SH-SY5Y (cell line): ENCODE measurements at regions not wholly inside any gene's neighbourhood (a gene's known extent, or its start where the extent isn't known, plus 50 kb on each side); places are given as distances from the start of the nearest gene placed in this dataset.

Experiments
- GATA2 ChIP-seq: IDR thresholded peaks from 2 replicates; pipeline ENCODE4 v1.6.1; 2011; ENCODE audit warnings: mild to moderate bottlenecking, low read depth, low read length
- GATA3 ChIP-seq: IDR thresholded peaks from 2 replicates; pipeline ENCODE4 v1.6.1; 2011; ENCODE audit warnings: low read depth, mild to moderate bottlenecking, low read length, moderate library complexity

DNA sequence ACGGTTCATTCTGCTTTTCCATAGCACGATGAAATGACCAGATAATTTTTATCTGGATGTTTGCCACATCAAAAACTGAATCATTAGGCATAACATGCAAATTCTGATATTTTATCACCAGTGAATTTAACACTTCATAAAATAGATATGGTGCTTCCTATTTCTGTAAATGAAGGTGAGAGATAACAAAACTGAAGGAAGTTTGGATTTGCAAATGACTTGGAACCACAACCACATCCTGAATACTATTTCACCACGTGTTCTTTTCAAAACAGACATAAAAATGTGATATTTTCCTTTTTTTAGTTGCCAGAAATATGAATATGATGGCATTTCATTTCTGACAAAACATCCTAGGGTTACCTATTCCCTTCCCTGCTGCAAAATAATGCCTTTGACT lies 146.1 kb downstream of the EDN1 start:
- TF ChIP-seq GATA2, result no peak
- TF ChIP-seq GATA3, result no peak
